Activated CD4-positive, alpha-beta memory T cell treated with anti-CD3 and anti-CD28 coated beads, Interleukin-2, amount 10 ng/mL, durations not matched to agents 7 days and 5 days (primary cell): ENCODE measurements at regions not wholly inside any gene's neighbourhood (a gene's known extent, or its start where the extent isn't known, plus 50 kb on each side); places are given as distances from the start of the nearest gene placed in this dataset.
"Not testable (repeated sequence)": the region's sequence is repeated elsewhere in the genome, so short reads cannot be mapped to it uniquely, and the experiment has no call there.

Experiments
- CTCF ChIA-PET: fragments of 350-600 bp; sonication (Branson Sonifier 250); formaldehyde crosslinking; loops from one replicate; lab custom pipeline; 2021; ENCODE audit warnings: antibody characterized with exemption, inconsistent platforms; lab: Charles Lee
- POLR2A ChIA-PET: fragments of 350-600 bp; sonication (Branson Sonifier 250); formaldehyde crosslinking; loops from one replicate; lab custom pipeline; 2021; ENCODE audit warnings: antibody characterized with exemption; lab: Charles Lee
- DNase-seq: peaks from one replicate; pipeline ENCODE4 v3.0.0-alpha.2; 2020
- H3K27ac Mint-ChIP-seq: one replicate; pipeline ENCODE4 v1.8.0; 2021; ENCODE audit warnings: mild to moderate bottlenecking, mixed read lengths
- H3K27me3 Mint-ChIP-seq: one replicate; pipeline ENCODE4 v1.8.0; 2021; ENCODE audit warnings: mixed read lengths
- H3K36me3 Mint-ChIP-seq: one replicate; pipeline ENCODE4 v1.8.0; 2021; ENCODE audit warnings: low read depth, mixed read lengths
- H3K4me1 Mint-ChIP-seq: one replicate; pipeline ENCODE4 v1.8.0; 2021; ENCODE audit warnings: mixed read lengths
- H3K4me3 Mint-ChIP-seq: one replicate; pipeline ENCODE4 v1.8.0; 2021; ENCODE audit warnings: mild to moderate bottlenecking, mixed read lengths
- H3K9me3 Mint-ChIP-seq: one replicate; pipeline ENCODE4 v1.8.0; 2021; ENCODE audit warnings: mixed read lengths

DNA sequence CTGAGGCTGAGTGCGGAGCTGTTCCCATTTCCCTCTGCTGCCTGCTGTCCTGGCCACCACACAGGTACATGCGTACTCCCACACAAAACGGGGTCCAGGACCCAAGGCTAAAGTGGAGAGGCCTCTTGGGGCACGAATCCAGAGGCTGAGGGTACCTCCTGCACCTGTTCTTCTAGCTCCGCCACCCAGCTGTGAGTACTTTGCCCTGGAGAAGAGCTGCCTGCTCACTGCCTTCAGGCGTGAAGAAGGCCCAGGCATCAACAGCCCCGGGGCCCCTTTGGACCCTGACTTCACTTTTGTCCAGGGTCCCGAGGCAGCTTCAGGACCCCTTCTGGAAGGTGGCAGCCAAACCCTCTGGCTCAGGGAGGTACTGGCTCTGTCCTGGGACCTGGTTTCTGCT, 88.6 kb downstream of the HIF1AN start:
- peaks cover 2% of the 10 kb centered on the region for H3K4me1 Mint-ChIP-seq
- no peak overlapping the region for H3K4me3 Mint-ChIP-seq
- ChIA-PET POLR2A (interaction anchor here (1.5 kb wide), 1 partner anchor 20 kb away, joined by 4 read pairs; no protein-coding TSS in a partner anchor), CTCF (no interaction called here)
- no peaks in the 10 kb centered on the region for H3K9me3 Mint-ChIP-seq
- DNase-seq: no peak
- peaks cover 59% of the 10 kb centered on the region for H3K27me3 Mint-ChIP-seq
- no peak overlapping the region for H3K27ac Mint-ChIP-seq
- no peaks in the 10 kb centered on the region for H3K36me3 Mint-ChIP-seq

DNA sequence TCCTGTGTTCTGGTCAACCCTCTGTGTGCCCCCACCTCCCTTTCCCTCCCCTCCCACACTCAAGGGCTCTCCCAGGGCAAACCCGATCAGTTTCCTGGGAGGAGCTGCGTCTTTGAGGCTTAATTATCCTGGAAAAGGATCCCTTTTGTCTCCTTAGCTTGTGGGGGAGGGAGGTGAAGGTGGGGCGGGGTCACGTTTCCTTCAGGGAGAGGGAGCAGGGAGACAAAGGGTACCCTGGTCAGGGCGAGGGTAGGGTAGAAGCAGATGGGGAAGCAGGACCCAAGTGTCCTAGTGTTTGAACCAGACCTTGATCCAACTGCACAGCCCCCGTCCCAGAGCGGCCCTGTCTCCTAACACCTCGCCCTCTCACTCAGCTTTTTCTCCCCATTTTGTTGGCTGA, 90.1 kb downstream of the HIF1AN start:
- Mint-ChIP-seq H3K27me3 (peaks cover 44% of the 10 kb centered on the region), H3K27ac (no peak overlapping the region), H3K9me3 (no peaks in the 10 kb centered on the region), H3K36me3 (no peaks in the 10 kb centered on the region), H3K4me1 (peaks cover 2% of the 10 kb centered on the region), H3K4me3 (no peak overlapping the region)
- DNase-seq: no peak
- CTCF ChIA-PET: no interaction called here
- POLR2A ChIA-PET: interaction anchor here (1.5 kb wide), 1 partner anchor 81 kb away, joined by 3 read pairs; no protein-coding TSS in a partner anchor

DNA sequence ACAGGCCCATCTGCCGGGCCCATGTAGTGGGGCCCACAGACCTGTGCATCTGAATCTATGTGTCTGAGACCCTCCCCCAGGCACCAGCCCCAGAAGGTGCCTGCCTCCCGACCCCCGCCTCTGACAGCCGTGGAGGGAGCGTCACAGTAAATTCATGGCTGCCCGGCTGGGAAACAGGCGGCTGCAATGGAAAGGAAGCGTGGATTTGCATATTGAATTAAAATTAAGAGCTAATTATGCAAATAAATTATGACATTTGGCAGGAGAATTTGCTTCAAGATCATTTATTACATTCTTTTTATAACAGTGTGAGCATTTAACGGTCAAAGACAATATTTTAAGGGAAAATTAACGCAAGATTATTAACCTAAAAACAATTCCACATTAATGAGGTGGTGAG, 92.3 kb downstream of the HIF1AN start:
- H3K36me3 Mint-ChIP-seq: no peaks in the 10 kb centered on the region
- CTCF ChIA-PET: no interaction called here
- H3K27me3 Mint-ChIP-seq: peaks cover 33% of the 10 kb centered on the region
- H3K27ac Mint-ChIP-seq: no peak overlapping the region
- no peaks in the 10 kb centered on the region for H3K4me1 Mint-ChIP-seq
- no peaks in the 10 kb centered on the region for H3K9me3 Mint-ChIP-seq
- POLR2A ChIA-PET: no interaction called here
- no peak overlapping the region for H3K4me3 Mint-ChIP-seq
- no peak for DNase-seq

DNA sequence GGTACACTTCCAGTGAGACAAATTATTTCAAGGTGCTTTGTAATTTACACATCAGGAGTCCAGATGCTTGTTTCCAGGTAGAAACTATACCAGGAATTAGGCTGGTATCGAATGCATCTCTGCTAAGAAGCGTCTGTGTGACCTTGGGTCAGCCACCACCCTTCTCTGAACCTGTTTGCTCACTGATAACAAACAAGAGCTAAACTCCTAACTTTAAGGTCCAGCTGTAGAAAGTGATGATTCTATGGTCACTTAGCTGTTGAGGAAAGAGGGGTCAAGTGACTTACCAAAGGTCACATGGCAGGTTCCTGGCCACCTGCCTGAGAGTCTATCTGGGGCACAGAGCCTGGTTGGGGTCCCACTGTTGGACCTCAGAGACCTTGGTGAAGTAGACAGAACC, 95.4 kb downstream of the HIF1AN start:
- Mint-ChIP-seq H3K27ac (no peak overlapping the region), H3K27me3 (peaks cover 25% of the 10 kb centered on the region), H3K4me3 (no peak overlapping the region), H3K9me3 (no peaks in the 10 kb centered on the region), H3K4me1 (no peaks in the 10 kb centered on the region), H3K36me3 (no peaks in the 10 kb centered on the region)
- DNase-seq: no peak
- ChIA-PET CTCF (no interaction called here), POLR2A (no interaction called here)

- DNase-seq: no peak
- ChIA-PET CTCF (interaction anchor here (0.6 kb wide), 1 partner anchor 660 kb away, joined by 3 read pairs; no protein-coding TSS in a partner anchor), POLR2A (no interaction called here)
- Mint-ChIP-seq H3K9me3 (no peaks in the 10 kb centered on the region), H3K27ac (no peak overlapping the region), H3K4me1 (no peaks in the 10 kb centered on the region), H3K27me3 (peaks cover 18% of the 10 kb centered on the region), H3K4me3 (no peak overlapping the region), H3K36me3 (no peaks in the 10 kb centered on the region)
Observed at GRCh38 chr10:100632027-100632426, 96.3 kb downstream of the HIF1AN start.

DNA sequence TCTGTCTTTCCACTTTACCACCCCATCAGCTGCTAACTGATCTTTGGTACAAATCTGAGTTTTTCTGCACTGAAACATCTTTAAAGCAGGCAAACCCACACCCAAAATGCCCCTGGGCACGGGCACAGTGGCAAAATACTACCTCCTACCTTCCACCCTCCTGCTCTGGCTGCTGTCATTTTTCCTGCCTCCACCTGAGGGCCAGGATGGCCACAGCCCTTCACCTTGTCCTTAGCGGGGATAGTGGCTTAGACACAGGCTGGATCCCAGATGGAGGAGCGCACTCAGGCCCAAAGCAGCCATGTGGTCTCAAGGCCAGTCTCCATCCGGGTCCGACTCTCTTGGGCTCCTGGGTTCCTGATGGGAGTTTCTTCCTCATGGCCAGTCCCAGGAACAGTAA, 98.3 kb downstream of the HIF1AN start:
- POLR2A ChIA-PET: no interaction called here
- no peak overlapping the region for H3K4me3 Mint-ChIP-seq
- DNase-seq: no peak
- CTCF ChIA-PET: no interaction called here
- H3K4me1 Mint-ChIP-seq: no peaks in the 10 kb centered on the region
- no peaks in the 10 kb centered on the region for H3K36me3 Mint-ChIP-seq
- H3K27ac Mint-ChIP-seq: no peak overlapping the region
- H3K9me3 Mint-ChIP-seq: no peaks in the 10 kb centered on the region
- H3K27me3 Mint-ChIP-seq: peaks cover 29% of the 10 kb centered on the region

- no peak overlapping the region for H3K4me3 Mint-ChIP-seq
- no peak overlapping the region for H3K27ac Mint-ChIP-seq
- H3K4me1 Mint-ChIP-seq: no peaks in the 10 kb centered on the region
- peaks cover 49% of the 10 kb centered on the region for H3K27me3 Mint-ChIP-seq
- no peaks in the 10 kb centered on the region for H3K36me3 Mint-ChIP-seq
- no peaks in the 10 kb centered on the region for H3K9me3 Mint-ChIP-seq
- no peak for DNase-seq
- ChIA-PET POLR2A (no interaction called here), CTCF (no interaction called here)
Observed at GRCh38 chr10:100636848-100637553, 101.3 kb downstream of the HIF1AN start.

- H3K36me3 Mint-ChIP-seq: no peaks in the 10 kb centered on the region
- H3K4me3 Mint-ChIP-seq: no peak overlapping the region
- POLR2A ChIA-PET: no interaction called here
- H3K4me1 Mint-ChIP-seq: no peaks in the 10 kb centered on the region
- H3K9me3 Mint-ChIP-seq: no peaks in the 10 kb centered on the region
- H3K27ac Mint-ChIP-seq: no peak overlapping the region
- DNase-seq: no peak
- CTCF ChIA-PET: interaction anchor here (0.8 kb wide), 1 partner anchor 234 kb away, joined by 4 read pairs; no protein-coding TSS in a partner anchor
- peaks cover 52% of the 10 kb centered on the region for H3K27me3 Mint-ChIP-seq
Observed at GRCh38 chr10:100637785-100638184, 102.0 kb downstream of the HIF1AN start.

GRCh38 chr10:100638969-100639368, 103.2 kb downstream of the HIF1AN start:
- H3K27ac Mint-ChIP-seq, H3K4me1 Mint-ChIP-seq, H3K9me3 Mint-ChIP-seq, H3K4me3 Mint-ChIP-seq, DNase-seq, CTCF ChIA-PET, H3K36me3 Mint-ChIP-seq, POLR2A ChIA-PET: not testable (repeated sequence)
- H3K27me3 Mint-ChIP-seq: peaks cover 53% of the 10 kb centered on the region

GRCh38 chr10:100642295-100642994, 102.9 kb upstream of the PAX2 start:
- peaks cover 66% of the 10 kb centered on the region for H3K27me3 Mint-ChIP-seq
- H3K36me3 Mint-ChIP-seq: no peaks in the 10 kb centered on the region
- POLR2A ChIA-PET: no interaction called here
- no peak overlapping the region for H3K4me3 Mint-ChIP-seq
- CTCF ChIA-PET: no interaction called here
- DNase-seq: no peak
- no peaks in the 10 kb centered on the region for H3K4me1 Mint-ChIP-seq
- H3K9me3 Mint-ChIP-seq: no peaks in the 10 kb centered on the region
- no peak overlapping the region for H3K27ac Mint-ChIP-seq

GRCh38 chr10:100645091-100645490, 100.3 kb upstream of the PAX2 start:
- Mint-ChIP-seq H3K4me1 (no peaks in the 10 kb centered on the region), H3K9me3 (no peaks in the 10 kb centered on the region), H3K27me3 (peaks cover 59% of the 10 kb centered on the region), H3K4me3 (no peak overlapping the region), H3K27ac (no peak overlapping the region), H3K36me3 (no peaks in the 10 kb centered on the region)
- ChIA-PET POLR2A (no interaction called here), CTCF (no interaction called here)
- DNase-seq: no peak

DNA sequence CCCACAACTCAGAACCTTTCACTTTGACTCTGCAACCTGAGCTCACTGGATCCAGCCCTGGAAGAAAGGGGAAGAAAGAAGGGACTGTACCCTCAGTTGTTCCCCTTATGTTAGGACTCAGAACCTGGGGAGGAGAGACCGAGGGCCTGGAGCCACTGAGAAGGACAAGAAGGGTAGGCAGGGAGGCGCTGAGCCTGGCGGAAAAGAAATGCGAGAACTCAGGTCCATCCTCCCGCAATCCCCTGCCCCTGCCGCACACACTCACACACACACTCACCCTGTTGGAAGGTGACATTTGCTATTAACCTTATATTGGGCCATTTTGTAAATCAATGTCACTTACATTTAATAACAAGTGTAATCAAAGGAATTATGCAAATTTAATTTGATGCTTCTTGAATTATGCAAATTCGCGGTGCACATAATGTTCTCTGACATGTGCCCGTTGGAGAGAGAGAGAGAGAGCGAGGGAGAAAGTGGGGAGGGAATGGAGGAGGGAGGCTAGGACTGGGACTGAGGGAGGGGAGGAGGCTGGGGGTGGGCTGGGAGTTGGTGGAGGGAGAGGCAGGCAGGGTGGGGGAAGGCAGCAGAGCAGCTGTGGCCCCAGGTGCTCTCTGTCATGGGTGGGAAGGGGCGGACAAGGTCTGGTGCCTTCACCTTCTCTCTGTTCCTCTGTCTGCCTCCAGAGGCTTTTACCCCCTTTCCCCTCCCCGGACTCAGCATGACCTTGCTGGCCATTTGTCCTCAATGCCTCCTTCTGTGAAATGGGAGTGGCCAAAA, 99.6 kb upstream of the PAX2 start:
- Mint-ChIP-seq H3K4me3 (no peak overlapping the region), H3K36me3 (no peaks in the 10 kb centered on the region), H3K4me1 (no peaks in the 10 kb centered on the region), H3K9me3 (no peaks in the 10 kb centered on the region), H3K27me3 (peaks cover 59% of the 10 kb centered on the region), H3K27ac (no peak overlapping the region)
- DNase-seq: no peak
- ChIA-PET POLR2A (no interaction called here), CTCF (no interaction called here)

- DNase-seq: no peak
- CTCF ChIA-PET: no interaction called here
- H3K9me3 Mint-ChIP-seq: no peaks in the 10 kb centered on the region
- H3K4me3 Mint-ChIP-seq: no peak overlapping the region
- no peak overlapping the region for H3K27ac Mint-ChIP-seq
- H3K27me3 Mint-ChIP-seq: peaks cover 52% of the 10 kb centered on the region
- POLR2A ChIA-PET: no interaction called here
- H3K36me3 Mint-ChIP-seq: no peaks in the 10 kb centered on the region
- H3K4me1 Mint-ChIP-seq: no peaks in the 10 kb centered on the region
Observed at GRCh38 chr10:100647928-100648327, 97.5 kb upstream of the PAX2 start.
